ENCODE measurements at regions not wholly inside any gene's neighbourhood (a gene's known extent, or its start where the extent isn't known, plus 50 kb on each side); places are given as distances from the start of the nearest gene placed in this dataset.

DNA sequence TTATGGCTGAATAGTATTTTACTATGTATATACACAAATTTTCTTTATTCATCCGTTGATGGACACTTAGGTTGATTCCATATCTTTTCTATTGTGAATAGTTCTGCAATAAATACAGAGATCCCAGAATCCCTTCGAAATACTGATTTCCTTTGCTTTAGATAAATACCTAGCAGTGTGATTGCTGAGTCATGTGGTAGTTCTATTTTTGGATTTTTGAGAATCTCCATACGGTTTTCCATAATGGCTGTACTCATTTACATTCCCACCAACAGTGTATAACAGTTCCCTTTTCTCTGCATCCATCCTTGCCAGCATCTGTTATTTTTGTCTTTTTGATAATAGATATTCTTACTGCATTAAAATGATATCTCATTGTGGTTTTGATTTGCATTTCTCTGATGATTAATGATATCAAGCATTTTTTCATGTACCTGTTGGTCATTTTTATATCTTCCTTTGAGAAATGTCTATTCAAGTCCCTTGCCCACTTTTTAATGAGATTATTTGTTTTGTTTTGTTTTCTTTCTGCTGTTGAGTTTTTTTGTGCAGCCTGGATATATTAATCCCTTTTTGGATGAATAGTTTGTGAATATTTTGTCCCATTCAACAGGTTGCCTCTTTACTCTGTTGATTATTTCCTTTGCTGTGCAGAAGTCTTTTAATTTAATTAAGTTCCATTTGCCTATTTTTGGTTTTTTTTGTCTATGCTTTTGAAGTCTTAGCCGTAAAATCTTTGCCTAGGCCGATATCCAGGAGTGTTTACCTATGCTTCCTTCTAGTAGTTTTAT is 466.7 kb upstream of the TENM3 start:
- Histone ChIP-seq H3K4me2 (ENCODE audit: insufficient read depth, low read length) (no peak overlapping the region), H3K27me3 (ENCODE audit: insufficient read depth, low read length) (no peaks in the 10 kb centered on the region), H3K4me1 (ENCODE audit: insufficient read depth, low read length) (no peaks in the 10 kb centered on the region), H3K4me3 (ENCODE audit: insufficient read depth, low read length) (no peak overlapping the region), H3K9me3 (ENCODE audit: low read depth, low read length) (no peaks in the 10 kb centered on the region), H3K79me2 (ENCODE audit: insufficient read depth, low read length) (no peaks in the 10 kb centered on the region), H3K36me3 (ENCODE audit: insufficient read depth, low read length) (no peaks in the 10 kb centered on the region), H2AFZ (ENCODE audit: low read length) (no peak overlapping the region), H4K20me1 (ENCODE audit: insufficient read depth, low read length) (no peaks in the 10 kb centered on the region), H3K27ac (ENCODE audit: low read depth, low read length) (no peak overlapping the region)
- no peak for TF ChIP-seq CTCF (IDR thresholded peaks at IDR 0.05; ENCODE audit: extremely low read depth, low read depth, low read length)
- no peak for DNase-seq (ENCODE audit: insufficient read length, low spot score, missing footprints)

DNA sequence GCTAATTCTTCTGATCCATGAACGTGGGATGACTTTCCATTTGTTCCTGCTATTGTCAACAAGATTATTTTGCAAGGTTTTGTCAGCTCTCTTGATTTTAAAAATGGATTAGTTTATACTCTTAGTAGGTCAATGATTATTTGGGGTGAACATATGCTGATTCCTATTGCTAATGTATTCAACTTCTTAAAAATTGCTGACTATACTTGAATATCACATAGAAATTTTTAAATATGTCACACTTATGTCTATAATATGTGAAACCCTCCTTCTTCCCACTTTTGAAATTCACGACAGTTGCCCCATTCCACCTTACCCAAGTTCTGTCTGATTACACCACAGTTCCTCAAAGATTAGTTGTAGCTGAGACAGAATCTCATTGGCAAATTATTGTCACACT is 465.7 kb upstream of the TENM3 start:
- Histone ChIP-seq H3K4me1 (ENCODE audit: insufficient read depth, low read length) (no peaks in the 10 kb centered on the region), H3K4me3 (ENCODE audit: insufficient read depth, low read length) (no peak overlapping the region), H4K20me1 (ENCODE audit: insufficient read depth, low read length) (no peaks in the 10 kb centered on the region), H3K36me3 (ENCODE audit: insufficient read depth, low read length) (no peaks in the 10 kb centered on the region), H3K4me2 (ENCODE audit: insufficient read depth, low read length) (no peak overlapping the region), H3K79me2 (ENCODE audit: insufficient read depth, low read length) (no peaks in the 10 kb centered on the region), H3K9me3 (ENCODE audit: low read depth, low read length) (no peaks in the 10 kb centered on the region), H3K27ac (ENCODE audit: low read depth, low read length) (no peak overlapping the region), H2AFZ (ENCODE audit: low read length) (no peak overlapping the region), H3K27me3 (ENCODE audit: insufficient read depth, low read length) (no peaks in the 10 kb centered on the region)
- no peak for TF ChIP-seq CTCF (IDR thresholded peaks at IDR 0.05; ENCODE audit: extremely low read depth, low read depth, low read length)
- DNase-seq (ENCODE audit: insufficient read length, low spot score, missing footprints) = no peak

DNA sequence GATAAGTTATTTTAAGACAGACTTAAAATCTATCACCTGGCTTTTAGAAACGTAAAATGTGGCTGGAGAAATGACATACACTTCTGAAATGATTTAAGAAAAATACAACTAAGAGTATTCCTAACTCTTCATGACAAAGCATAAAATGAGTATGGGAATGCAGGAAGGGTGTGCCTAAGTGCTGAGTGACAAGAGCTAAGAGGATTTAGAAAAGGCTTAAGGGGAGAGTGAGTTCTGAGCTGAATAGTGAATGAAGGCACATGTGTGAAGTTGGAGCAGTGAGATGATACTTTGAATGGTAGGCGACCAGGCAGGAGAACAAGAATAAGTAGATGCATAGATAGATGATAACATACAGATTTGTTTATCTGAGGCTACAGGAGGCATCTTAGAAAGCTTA is 458.3 kb upstream of the TENM3 start:
- Histone ChIP-seq H3K9me3 (ENCODE audit: low read depth, low read length) (no peaks in the 10 kb centered on the region), H2AFZ (ENCODE audit: low read length) (no peak overlapping the region), H3K4me2 (ENCODE audit: insufficient read depth, low read length) (no peak overlapping the region), H4K20me1 (ENCODE audit: insufficient read depth, low read length) (no peaks in the 10 kb centered on the region), H3K27ac (ENCODE audit: low read depth, low read length) (no peak overlapping the region), H3K79me2 (ENCODE audit: insufficient read depth, low read length) (no peaks in the 10 kb centered on the region), H3K36me3 (ENCODE audit: insufficient read depth, low read length) (no peaks in the 10 kb centered on the region), H3K4me1 (ENCODE audit: insufficient read depth, low read length) (no peaks in the 10 kb centered on the region), H3K4me3 (ENCODE audit: insufficient read depth, low read length) (no peak overlapping the region), H3K27me3 (ENCODE audit: insufficient read depth, low read length) (no peaks in the 10 kb centered on the region)
- DNase-seq (ENCODE audit: insufficient read length, low spot score, missing footprints) = no peak
- no peak for TF ChIP-seq CTCF (IDR thresholded peaks at IDR 0.05; ENCODE audit: extremely low read depth, low read depth, low read length)

GRCh38 chr4:181792641-181793040 is 450.6 kb upstream of the TENM3 start:
- Histone ChIP-seq H3K4me1 (ENCODE audit: insufficient read depth, low read length) (no peaks in the 10 kb centered on the region), H3K4me3 (ENCODE audit: insufficient read depth, low read length) (no peak overlapping the region), H3K4me2 (ENCODE audit: insufficient read depth, low read length) (no peak overlapping the region), H3K9me3 (ENCODE audit: low read depth, low read length) (no peaks in the 10 kb centered on the region), H4K20me1 (ENCODE audit: insufficient read depth, low read length) (no peaks in the 10 kb centered on the region), H3K36me3 (ENCODE audit: insufficient read depth, low read length) (no peaks in the 10 kb centered on the region), H2AFZ (ENCODE audit: low read length) (no peak overlapping the region), H3K27me3 (ENCODE audit: insufficient read depth, low read length) (no peaks in the 10 kb centered on the region), H3K79me2 (ENCODE audit: insufficient read depth, low read length) (no peaks in the 10 kb centered on the region), H3K27ac (ENCODE audit: low read depth, low read length) (no peak overlapping the region)
- DNase-seq (ENCODE audit: insufficient read length, low spot score, missing footprints) = no peak
- no peak for TF ChIP-seq CTCF (IDR thresholded peaks at IDR 0.05; ENCODE audit: extremely low read depth, low read depth, low read length)
